SW480 (cell line): ENCODE measurements at regions not wholly inside any gene's neighbourhood (a gene's known extent, or its start where the extent isn't known, plus 50 kb on each side); places are given as distances from the start of the nearest gene placed in this dataset.

Experiments used
- DNase-seq: peaks from one replicate; pipeline ENCODE4 v3.0.0-alpha.2; 2016; ENCODE audit warnings: low spot score

- no peak for DNase-seq
Measured at GRCh38 chrX:6906608-6907007, 240.9 kb upstream of the STS start.

GRCh38 chrX:6904156-6904555, 243.4 kb upstream of the STS start:
- no peak for DNase-seq

- no peak for DNase-seq
Measured at GRCh38 chrX:6898371-6898770, 249.1 kb upstream of the STS start.

- no peak for DNase-seq
Measured at GRCh38 chrX:6891404-6891803, 256.1 kb upstream of the STS start.

GRCh38 chrX:6890544-6891261, 256.8 kb upstream of the STS start:
- DNase-seq: no peak

- DNase-seq: no peak
Measured at GRCh38 chrX:6885909-6886308, 261.6 kb upstream of the STS start.

GRCh38 chrX:6885396-6885795, 262.1 kb upstream of the STS start:
- no peak for DNase-seq

GRCh38 chrX:6861456-6861855, 286.1 kb upstream of the STS start:
- DNase-seq: no peak

GRCh38 chrX:6857749-6858148, 289.8 kb upstream of the STS start:
- no peak for DNase-seq

GRCh38 chrX:6856471-6856870, 291.0 kb upstream of the STS start:
- no peak for DNase-seq

- no peak for DNase-seq
Measured at GRCh38 chrX:6852869-6853268, 294.6 kb upstream of the STS start.

GRCh38 chrX:6852121-6852520, 295.4 kb upstream of the STS start:
- no peak for DNase-seq

GRCh38 chrX:6851140-6851539, 296.4 kb upstream of the STS start:
- DNase-seq: no peak

GRCh38 chrX:6849716-6850414, 297.6 kb upstream of the STS start:
- no peak for DNase-seq

- DNase-seq: no peak
Measured at GRCh38 chrX:6832619-6833018, 297.7 kb upstream of the VCX3A start.

- DNase-seq: no peak
Measured at GRCh38 chrX:6826856-6827255, 291.9 kb upstream of the VCX3A start.

GRCh38 chrX:6821730-6822129, 286.8 kb upstream of the VCX3A start:
- DNase-seq: no peak

GRCh38 chrX:6813836-6814370, 279.0 kb upstream of the VCX3A start:
- DNase-seq: no peak

GRCh38 chrX:6812087-6812486, 277.2 kb upstream of the VCX3A start:
- no peak for DNase-seq

GRCh38 chrX:6810776-6811175, 275.9 kb upstream of the VCX3A start:
- no peak for DNase-seq

- no peak for DNase-seq
Measured at GRCh38 chrX:6803607-6804006, 268.7 kb upstream of the VCX3A start.

- DNase-seq: no peak
Measured at GRCh38 chrX:6793000-6793399, 258.1 kb upstream of the VCX3A start.

GRCh38 chrX:6783912-6784311, 249.0 kb upstream of the VCX3A start:
- DNase-seq: no peak

GRCh38 chrX:6782831-6783230, 247.9 kb upstream of the VCX3A start:
- no peak for DNase-seq
